ENCODE measurements at regions not wholly inside any gene's neighbourhood (a gene's known extent, or its start where the extent isn't known, plus 50 kb on each side); places are given as distances from the start of the nearest gene placed in this dataset.

DNA sequence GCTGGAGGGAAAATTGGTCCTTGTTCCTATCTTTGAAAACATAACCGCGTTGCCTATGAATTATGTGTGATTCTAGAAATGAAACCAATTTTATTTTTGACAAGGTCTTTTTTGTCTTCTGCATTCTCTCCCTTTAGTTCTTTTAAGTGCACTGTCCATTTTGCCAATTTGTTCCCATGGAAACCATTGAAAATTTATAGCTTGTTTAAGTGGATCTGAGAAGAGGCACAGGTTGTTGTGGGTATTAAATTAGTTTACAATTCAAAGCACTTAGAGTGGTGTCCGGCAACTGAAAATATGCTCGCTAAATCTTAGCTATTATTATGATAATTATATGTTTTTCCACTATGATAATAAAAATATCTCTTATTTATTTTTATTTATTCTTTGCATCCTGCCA, 107.5 kb upstream of the FSHR start:
- TF ChIP-seq CTCF (IDR thresholded peaks at IDR 0.05) (no peak), POLR2A (IDR thresholded peaks at IDR 0.05) (no peak)
